ENCODE measurements at regions not wholly inside any gene's neighbourhood (a gene's known extent, or its start where the extent isn't known, plus 50 kb on each side); places are given as distances from the start of the nearest gene placed in this dataset.

DNA sequence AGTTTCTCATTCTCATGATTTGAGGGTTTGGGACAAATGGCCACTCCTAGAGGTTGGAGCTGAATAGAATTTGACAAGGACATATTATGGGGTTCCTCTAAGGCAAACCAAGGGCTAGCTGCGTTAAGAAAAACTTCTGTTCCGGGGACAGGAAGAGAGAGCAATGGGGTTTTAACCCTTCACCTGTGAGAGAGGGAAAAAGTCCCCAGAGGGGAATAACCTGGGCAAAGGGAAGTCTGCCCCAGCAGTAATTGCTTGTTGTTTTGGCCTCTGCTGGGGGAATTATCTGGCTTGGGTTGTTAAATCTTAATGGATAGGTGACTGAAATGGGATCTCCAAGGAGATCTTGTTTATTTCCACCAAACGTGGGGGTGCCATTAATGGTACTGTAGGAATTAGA, 110.1 kb upstream of the MOCS2 start:
- H3K4me3 ChIP-seq = no peak overlapping the region
- no peaks in the 10 kb centered on the region for H3K27me3 ChIP-seq
- no peaks in the 10 kb centered on the region for H3K36me3 ChIP-seq
- no peak for TF ChIP-seq POLR2A (IDR thresholded peaks at IDR 0.05)
- no peak for TF ChIP-seq EP300 (IDR thresholded peaks at IDR 0.05)
- TF ChIP-seq, protein P1, sequence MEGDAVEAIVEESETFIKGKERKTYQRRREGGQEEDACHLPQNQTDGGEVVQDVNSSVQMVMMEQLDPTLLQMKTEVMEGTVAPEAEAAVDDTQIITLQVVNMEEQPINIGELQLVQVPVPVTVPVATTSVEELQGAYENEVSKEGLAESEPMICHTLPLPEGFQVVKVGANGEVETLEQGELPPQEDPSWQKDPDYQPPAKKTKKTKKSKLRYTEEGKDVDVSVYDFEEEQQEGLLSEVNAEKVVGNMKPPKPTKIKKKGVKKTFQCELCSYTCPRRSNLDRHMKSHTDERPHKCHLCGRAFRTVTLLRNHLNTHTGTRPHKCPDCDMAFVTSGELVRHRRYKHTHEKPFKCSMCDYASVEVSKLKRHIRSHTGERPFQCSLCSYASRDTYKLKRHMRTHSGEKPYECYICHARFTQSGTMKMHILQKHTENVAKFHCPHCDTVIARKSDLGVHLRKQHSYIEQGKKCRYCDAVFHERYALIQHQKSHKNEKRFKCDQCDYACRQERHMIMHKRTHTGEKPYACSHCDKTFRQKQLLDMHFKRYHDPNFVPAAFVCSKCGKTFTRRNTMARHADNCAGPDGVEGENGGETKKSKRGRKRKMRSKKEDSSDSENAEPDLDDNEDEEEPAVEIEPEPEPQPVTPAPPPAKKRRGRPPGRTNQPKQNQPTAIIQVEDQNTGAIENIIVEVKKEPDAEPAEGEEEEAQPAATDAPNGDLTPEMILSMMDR (IDR thresholded peaks at IDR 0.05) = no peak
- intact Hi-C loops (cut with DNase I) = no loop called here
- WGBS, 3 donors = 60 to 74% (median 72%) methylated on average over 3 of the region's 3 CpGs
- H3K4me1 ChIP-seq (ENCODE audit: insufficient read depth) = no peaks in the 10 kb centered on the region
- no peak for DNase-seq
- H3K27ac ChIP-seq = no peak overlapping the region
- H3K9me3 ChIP-seq = no peaks in the 10 kb centered on the region

- TF ChIP-seq EP300 (IDR thresholded peaks at IDR 0.05) (no peak), POLR2A (IDR thresholded peaks at IDR 0.05) (no peak)
- TF ChIP-seq, protein P1 (IDR thresholded peaks at IDR 0.05) = no peak
- H3K9me3 ChIP-seq = peaks cover 0 to 6% of the 10 kb centered on the region in 2 donors
- intact Hi-C loops (cut with DNase I) = no loop called here
- no peaks in the 10 kb centered on the region for H3K27me3 ChIP-seq
- no peaks in the 10 kb centered on the region for H3K4me1 ChIP-seq (ENCODE audit: insufficient read depth)
- H3K4me3 ChIP-seq = no peak overlapping the region
- no peak overlapping the region for H3K27ac ChIP-seq
- 62 to 90% (median 65%) methylated on average over 2 of the region's 2 CpGs for WGBS, 3 donors
- no peaks in the 10 kb centered on the region for H3K36me3 ChIP-seq
- DNase-seq = no peak
Observed at GRCh38 chr5:53233645-53234405, 124.3 kb upstream of the MOCS2 start.

GRCh38 chr5:53236683-53237082, 127.1 kb upstream of the MOCS2 start:
- no peaks in the 10 kb centered on the region for H3K27me3 ChIP-seq
- TF ChIP-seq, protein P1 (IDR thresholded peaks at IDR 0.05) = no peak
- TF ChIP-seq EP300 (IDR thresholded peaks at IDR 0.05) (no peak), POLR2A (IDR thresholded peaks at IDR 0.05) (no peak)
- 85 to 89% (median 86%) methylated on average over 3 of the region's 3 CpGs for WGBS, 3 donors
- H3K27ac ChIP-seq = no peak overlapping the region
- H3K36me3 ChIP-seq = no peaks in the 10 kb centered on the region
- H3K4me1 ChIP-seq (ENCODE audit: insufficient read depth) = no peaks in the 10 kb centered on the region
- H3K9me3 ChIP-seq = no peaks in the 10 kb centered on the region
- intact Hi-C loops (cut with DNase I) = no loop called here
- H3K4me3 ChIP-seq = no peak overlapping the region
- no peak for DNase-seq

DNA sequence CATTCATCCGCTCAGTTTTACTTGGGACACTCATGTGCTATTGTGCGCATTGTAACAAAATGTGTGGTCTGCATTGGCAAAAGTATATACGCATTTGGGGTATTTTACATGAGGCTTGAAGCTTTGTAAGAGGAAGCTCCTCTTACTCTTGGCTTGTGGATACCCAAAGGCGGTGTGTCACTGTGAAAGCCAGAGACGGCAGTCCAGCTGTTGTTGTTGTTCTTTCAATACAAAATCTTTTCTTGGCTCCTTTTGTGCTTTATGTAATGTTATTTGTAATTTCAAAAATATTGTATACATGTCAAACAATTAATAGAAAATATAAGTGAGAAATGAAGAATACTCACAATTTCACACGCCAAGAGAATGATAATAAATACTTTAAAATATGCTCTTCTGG, 128.3 kb upstream of the MOCS2 start:
- H3K27me3 ChIP-seq = no peaks in the 10 kb centered on the region
- intact Hi-C loops (cut with DNase I) = no loop called here
- no peak overlapping the region for H3K27ac ChIP-seq
- no peak for TF ChIP-seq EP300 (IDR thresholded peaks at IDR 0.05)
- TF ChIP-seq, protein P1 (IDR thresholded peaks at IDR 0.05) = no peak
- no peak for TF ChIP-seq POLR2A (IDR thresholded peaks at IDR 0.05)
- DNase-seq = no peak
- no peak overlapping the region for H3K4me3 ChIP-seq
- 64 to 89% (median 74%) methylated on average over 6 of the region's 6 CpGs for WGBS, 3 donors
- no peaks in the 10 kb centered on the region for H3K9me3 ChIP-seq
- H3K36me3 ChIP-seq = no peaks in the 10 kb centered on the region
- H3K4me1 ChIP-seq (ENCODE audit: insufficient read depth) = no peaks in the 10 kb centered on the region
